Panc1 (cell line): ENCODE measurements at regions not wholly inside any gene's neighbourhood (a gene's known extent, or its start where the extent isn't known, plus 50 kb on each side); places are given as distances from the start of the nearest gene placed in this dataset.

Experiments
- CTCF ChIP-seq: fragments of 450-650 bp; IDR thresholded peaks from 2 replicates; pipeline ENCODE4 v1.5.1; 2017; ENCODE audit warnings: mild to moderate bottlenecking
- POLR2AphosphoS5 ChIP-seq: IDR thresholded peaks from 2 replicates; pipeline ENCODE4 v1.6.1; 2012; ENCODE audit warnings: mild to moderate bottlenecking, low read depth, low read length, moderate library complexity
- REST ChIP-seq, 2 experiments: IDR thresholded peaks; 2 replicates each; pipeline ENCODE4 v1.6.1; 2011 to 2012; ENCODE audit warnings: low read depth in 2 of 2, control low read depth in 1 of 2, low read length in 1 of 2, mild to moderate bottlenecking in 1 of 2, moderate library complexity in 1 of 2; ENCODE audit not compliant: insufficient read depth in 1 of 2
- TCF7L2 ChIP-seq: IDR thresholded peaks from 2 replicates; pipeline ENCODE4 v1.6.1; 2011; ENCODE audit warnings: mild to moderate bottlenecking, low read depth, low read length, inconsistent platforms

- TF ChIP-seq CTCF (no peak), TCF7L2 (no peak), POLR2AphosphoS5 (no peak), REST (IDR thresholded peaks at IDR 0.05; ENCODE audit: insufficient read depth in 1 of 2, low read depth in 2 of 2, low read length in 1 of 2) (no peak)
Measured at GRCh38 chr13:50198508-50198907, 183.3 kb downstream of the KCNRG start.
